Stimulated activated naive CD8-positive, alpha-beta T cell treated with anti-CD3 and anti-CD28 coated beads, Interleukin-15, amount 100 ng/mL, for 72 hours (primary cell): ENCODE measurements at regions not wholly inside any gene's neighbourhood (a gene's known extent, or its start where the extent isn't known, plus 50 kb on each side); places are given as distances from the start of the nearest gene placed in this dataset.
A peak's percentile ranks its signal among the peaks of the same experiment; 100 is the strongest.

Experiments used
- ATAC-seq: fragments of 150-1000 bp; cut with Tn5 transposase; 2 replicates; pipeline ENCODE4 v1.10.0; 2021; ENCODE audit warnings: mild to moderate bottlenecking, moderate library complexity
- DNase-seq, 2 donors: peaks; one replicate each; pipeline ENCODE4 v3.0.0; 2021 to 2022
- H3K27ac Mint-ChIP-seq, 2 donors: one replicate each; pipeline ENCODE4 v1.8.0; 2022; ENCODE audit warnings: mild to moderate bottlenecking in 2 of 2, mixed read lengths in 2 of 2, moderate library complexity in 2 of 2
- H3K27me3 Mint-ChIP-seq: one replicate; pipeline ENCODE4 v1.8.0; 2022; ENCODE audit warnings: mixed read lengths
- H3K4me1 Mint-ChIP-seq: one replicate; pipeline ENCODE4 v1.8.0; 2022; ENCODE audit warnings: mild to moderate bottlenecking, mixed read lengths
- H3K4me3 Mint-ChIP-seq, 2 donors: one replicate each; pipeline ENCODE4 v1.8.0; 2022; ENCODE audit warnings: mild to moderate bottlenecking in 2 of 2, mixed read lengths in 2 of 2, moderate library complexity in 1 of 2
- H3K9me3 Mint-ChIP-seq, 2 donors: one replicate each; pipeline ENCODE4 v1.8.0; 2022; ENCODE audit warnings: mixed read lengths in 2 of 2

GRCh38 chr3:178472941-178473340 is 63.3 kb upstream of the KCNMB2 start:
- no peaks in the 10 kb centered on the region for H3K9me3 Mint-ChIP-seq
- ATAC-seq: no peak
- H3K4me3 Mint-ChIP-seq: no peak overlapping the region
- H3K27ac Mint-ChIP-seq: no peak overlapping the region
- H3K4me1 Mint-ChIP-seq: no peaks in the 10 kb centered on the region
- no peak for DNase-seq
- H3K27me3 Mint-ChIP-seq: peaks cover 27% of the 10 kb centered on the region

GRCh38 chr3:178474526-178474925 is 61.7 kb upstream of the KCNMB2 start:
- Mint-ChIP-seq H3K4me1 (no peaks in the 10 kb centered on the region), H3K27me3 (peaks cover 27% of the 10 kb centered on the region), H3K9me3 (no peaks in the 10 kb centered on the region), H3K4me3 (no peak overlapping the region), H3K27ac (no peak overlapping the region)
- DNase-seq (no peak), ATAC-seq (no peak)

- DNase-seq (no peak), ATAC-seq (no peak)
- Mint-ChIP-seq H3K9me3 (no peaks in the 10 kb centered on the region), H3K27me3 (peaks cover 22% of the 10 kb centered on the region), H3K4me3 (no peak overlapping the region), H3K27ac (no peak overlapping the region), H3K4me1 (no peaks in the 10 kb centered on the region)
Measured at GRCh38 chr3:178475062-178475461, 61.2 kb upstream of the KCNMB2 start.

- Mint-ChIP-seq H3K27ac (no peak overlapping the region), H3K9me3 (no peaks in the 10 kb centered on the region), H3K27me3 (peaks cover 19% of the 10 kb centered on the region), H3K4me3 (no peak overlapping the region), H3K4me1 (no peaks in the 10 kb centered on the region)
- no peak for DNase-seq
- ATAC-seq: no peak
Measured at GRCh38 chr3:178476886-178477285, 59.4 kb upstream of the KCNMB2 start.

- Mint-ChIP-seq H3K4me1 (no peaks in the 10 kb centered on the region), H3K4me3 (no peak overlapping the region), H3K27ac (no peak overlapping the region), H3K27me3 (peaks cover 19% of the 10 kb centered on the region), H3K9me3 (no peaks in the 10 kb centered on the region)
- ATAC-seq: no peak
- no peak for DNase-seq
Measured at GRCh38 chr3:178479446-178479845, 56.8 kb upstream of the KCNMB2 start.

- no peak for DNase-seq
- H3K27ac Mint-ChIP-seq: no peak overlapping the region
- no peaks in the 10 kb centered on the region for H3K9me3 Mint-ChIP-seq
- no peak overlapping the region for H3K4me3 Mint-ChIP-seq
- H3K4me1 Mint-ChIP-seq: no peaks in the 10 kb centered on the region
- peak; percentile 23 for ATAC-seq
- H3K27me3 Mint-ChIP-seq: peaks cover 19% of the 10 kb centered on the region
Measured at GRCh38 chr3:178479860-178480259, 56.4 kb upstream of the KCNMB2 start.

GRCh38 chr3:178480274-178480673 is 56.0 kb upstream of the KCNMB2 start:
- H3K9me3 Mint-ChIP-seq: no peaks in the 10 kb centered on the region
- no peak overlapping the region for H3K4me3 Mint-ChIP-seq

GRCh38 chr3:178480795-178481194 is 55.4 kb upstream of the KCNMB2 start:
- no peaks in the 10 kb centered on the region for H3K4me1 Mint-ChIP-seq
- no peak overlapping the region for H3K27ac Mint-ChIP-seq
- ATAC-seq (no peak), DNase-seq (no peak)
- no peak overlapping the region for H3K4me3 Mint-ChIP-seq
- H3K27me3 Mint-ChIP-seq: peaks cover 19% of the 10 kb centered on the region
- no peaks in the 10 kb centered on the region for H3K9me3 Mint-ChIP-seq

More at GRCh38 chr3:178480274-178480673, 56.0 kb upstream of the KCNMB2 start:
- Mint-ChIP-seq H3K27ac (no peak overlapping the region), H3K27me3 (peaks cover 19% of the 10 kb centered on the region), H3K4me1 (no peaks in the 10 kb centered on the region)
- DNase-seq (no peak), ATAC-seq (no peak)

- Mint-ChIP-seq H3K4me3 (no peak overlapping the region), H3K4me1 (no peaks in the 10 kb centered on the region), H3K27me3 (peaks cover 11% of the 10 kb centered on the region), H3K9me3 (no peaks in the 10 kb centered on the region), H3K27ac (no peak overlapping the region)
- ATAC-seq (no peak), DNase-seq (no peak)
Measured at GRCh38 chr3:178482981-178483380, 53.3 kb upstream of the KCNMB2 start.

- Mint-ChIP-seq H3K27me3 (peaks cover 11% of the 10 kb centered on the region), H3K4me3 (no peak overlapping the region), H3K27ac (no peak overlapping the region), H3K9me3 (no peaks in the 10 kb centered on the region), H3K4me1 (no peaks in the 10 kb centered on the region)
- ATAC-seq: no peak
- no peak for DNase-seq
Measured at GRCh38 chr3:178483704-178484103, 52.5 kb upstream of the KCNMB2 start.

GRCh38 chr3:178485756-178486155 is 50.5 kb upstream of the KCNMB2 start:
- H3K27ac Mint-ChIP-seq: no peak overlapping the region
- H3K9me3 Mint-ChIP-seq: no peaks in the 10 kb centered on the region
- no peak overlapping the region for H3K4me3 Mint-ChIP-seq
- DNase-seq (no peak), ATAC-seq (no peak)
- peaks cover 8% of the 10 kb centered on the region for H3K27me3 Mint-ChIP-seq
- no peaks in the 10 kb centered on the region for H3K4me1 Mint-ChIP-seq
